ENCODE measurements at regions not wholly inside any gene's neighbourhood (a gene's known extent, or its start where the extent isn't known, plus 50 kb on each side); places are given as distances from the start of the nearest gene placed in this dataset.

GRCh38 chr1:185533596-185533995, 200.6 kb upstream of the HMCN1 start:
- H3K4me1 ChIP-seq (ENCODE audit: insufficient read depth, low read length) = peaks cover 17% of the 10 kb centered on the region
- H2BK120ac ChIP-seq (ENCODE audit: low read depth, low read length, poor library complexity, severe bottlenecking) = no peak overlapping the region
- H2BK20ac ChIP-seq (ENCODE audit: low read depth, low read length, poor library complexity, severe bottlenecking) = no peak overlapping the region
- no peak overlapping the region for H3K14ac ChIP-seq (ENCODE audit: insufficient read depth, low read length)
- no CpG with 5 or more reads among the region's 4 CpGs for WGBS (ENCODE audit: extremely low coverage, insufficient read length, low lambda C conversion rate)
- H3K27ac ChIP-seq (ENCODE audit: insufficient read length, low read depth, low read length) = no peak overlapping the region
- H3K23ac ChIP-seq (ENCODE audit: insufficient read length, low read depth, low read length) = no peak overlapping the region
- H2BK12ac ChIP-seq (ENCODE audit: insufficient read length, low read depth, low read length) = no peak overlapping the region
- no peak overlapping the region for H3T11ph ChIP-seq (ENCODE audit: low read length)
- TF ChIP-seq CTCF (conservative IDR thresholded peaks at IDR 0.05) = no peak
- peaks cover 31 to 32% of the 10 kb centered on the region in 2 experiments for H3K4me1 Mint-ChIP-seq
- no peak overlapping the region for H2AFZ ChIP-seq (ENCODE audit: low read length)
- no peak overlapping the region for H4K91ac ChIP-seq (ENCODE audit: insufficient read length, low read depth, low read length)
- H2BK5ac ChIP-seq (ENCODE audit: insufficient read length, low read length) = no peak overlapping the region
- peaks cover 0 to 3% (median 0%) of the 10 kb centered on the region in 3 experiments; a peak in 2 of 7 replicates for H3K36me3 Mint-ChIP-seq (ENCODE audit: insufficient read depth in 1 of 3, low read depth in 3 of 3)
- no peaks in the 10 kb centered on the region for H4K20me1 ChIP-seq (ENCODE audit: control insufficient read depth, insufficient read depth, insufficient read length)
- H3K9me3 Mint-ChIP-seq = peaks cover 0 to 3% of the 10 kb centered on the region in 2 experiments; a peak in 2 of 5 replicates
- no peak overlapping the region for H3K27ac Mint-ChIP-seq
- H3K9ac ChIP-seq (ENCODE audit: extremely low read depth, insufficient read length, low read length) = no peak overlapping the region
- no peaks in the 10 kb centered on the region for H3K27me3 ChIP-seq (ENCODE audit: insufficient read depth, low read length)
- H3K4me2 ChIP-seq (ENCODE audit: insufficient read depth, insufficient read length, low read length) = no peak overlapping the region
- H3K4me3 Mint-ChIP-seq = no peak overlapping the region
- H3K18ac ChIP-seq (ENCODE audit: insufficient read length, low read depth, low read length) = no peak overlapping the region
- no peak overlapping the region for H4K8ac ChIP-seq (replicated peaks; ENCODE audit: insufficient read length, low read depth, low read length)
- no peak overlapping the region for H2AK5ac ChIP-seq (ENCODE audit: insufficient read length, low read length)
- DNase-seq = no peak
- H3K23me2 ChIP-seq (ENCODE audit: insufficient read length, low read depth, low read length, poor library complexity, severe bottlenecking) = no peaks in the 10 kb centered on the region
- no peaks in the 10 kb centered on the region for H3K9me3 ChIP-seq (ENCODE audit: control insufficient read depth, low read depth, low read length)
- H3K56ac ChIP-seq (ENCODE audit: insufficient read length, low read depth, low read length) = no peak overlapping the region
- H3K4ac ChIP-seq (ENCODE audit: low read depth, low read length) = no peak overlapping the region
- no peak overlapping the region for H2BK15ac ChIP-seq (ENCODE audit: low read depth, low read length)
- H3K79me2 ChIP-seq (ENCODE audit: insufficient read depth, low read length) = no peaks in the 10 kb centered on the region
- peaks cover 11% of the 10 kb centered on the region for H3K27me3 Mint-ChIP-seq (ENCODE audit: low read depth)
- no peak overlapping the region for H4K5ac ChIP-seq (ENCODE audit: insufficient read length, low read depth, low read length)
- H3K79me1 ChIP-seq (ENCODE audit: insufficient read depth, low read depth, low read length, poor library complexity, severe bottlenecking) = no peaks in the 10 kb centered on the region

Data from H9 (cell line).